IMR-90 (cell line): ENCODE measurements at regions not wholly inside any gene's neighbourhood (a gene's known extent, or its start where the extent isn't known, plus 50 kb on each side); places are given as distances from the start of the nearest gene placed in this dataset.

Experiments used
- CTCF ChIP-seq: conservative IDR thresholded peaks from 2 replicates; pipeline ENCODE4 v1.5.1; 2012; ENCODE audit warnings: mild to moderate bottlenecking, low read depth, low read length, improper control_type of control experiment
- ELK1 ChIP-seq: fragments of 150-350 bp; IDR thresholded peaks from 2 replicates; pipeline ENCODE4 v1.6.1; 2016; ENCODE audit warnings: low read depth, mild to moderate bottlenecking, low read length, moderate library complexity, borderline replicate concordance
- MXI1 ChIP-seq: IDR thresholded peaks from 2 replicates; pipeline ENCODE4 v1.6.1; 2012; ENCODE audit warnings: low read depth, mild to moderate bottlenecking, low read length, moderate library complexity, borderline replicate concordance

GRCh38 chr18:2293109-2293839 lies 278.0 kb downstream of the METTL4 start:
- TF ChIP-seq CTCF: no peak
- TF ChIP-seq ELK1: no peak
- TF ChIP-seq MXI1: no peak
